CD4-positive, CD25-positive, alpha-beta regulatory T cell (primary cell): ENCODE measurements at regions not wholly inside any gene's neighbourhood (a gene's known extent, or its start where the extent isn't known, plus 50 kb on each side); places are given as distances from the start of the nearest gene placed in this dataset.
A peak's percentile ranks its signal among the peaks of the same experiment; 100 is the strongest.

Experiments used
- ATAC-seq, 2 donors: fragments of 150-1000 bp; cut with Tn5 transposase; one replicate each; pipeline ENCODE4 v1.10.0; 2021; ENCODE audit warnings: low read depth in 2 of 2, moderate number of reproducible peaks in 2 of 2, moderate library complexity in 1 of 2
- DNase-seq, 3 donors: peaks; one replicate each; pipeline versions ENCODE4 v3.0.0 to v3.0.0-alpha.2; 2012 to 2022; ENCODE audit warnings: mixed read lengths in 1 of 3
- H3K27ac ChIP-seq: one replicate; pipeline ENCODE4 v1.7.0; 2013; ENCODE audit warnings: mild to moderate bottlenecking, low read length; ENCODE audit not compliant: insufficient read depth, poor library complexity, severe bottlenecking
- H3K27me3 ChIP-seq: one replicate; pipeline ENCODE4 v1.7.0; 2013; ENCODE audit warnings: low read length; ENCODE audit not compliant: control insufficient read depth, insufficient read depth
- H3K36me3 ChIP-seq: one replicate; pipeline ENCODE4 v1.7.0; 2013; ENCODE audit warnings: mild to moderate bottlenecking, low read length, moderate library complexity; ENCODE audit not compliant: control insufficient read depth, insufficient read depth
- H3K4me1 ChIP-seq: 2 replicates; pipeline ENCODE4 v1.7.0; 2013; ENCODE audit warnings: mild to moderate bottlenecking, low read length; ENCODE audit not compliant: insufficient read depth, control insufficient read depth, poor library complexity, severe bottlenecking
- H3K4me3 ChIP-seq: one replicate; pipeline ENCODE4 v1.7.0; 2013; ENCODE audit warnings: low read depth, mild to moderate bottlenecking, low read length, moderate library complexity
- H3K9me3 ChIP-seq, 2 experiments: 1 replicate in 1 of 2; 2 replicates in 1 of 2; pipeline ENCODE4 v1.7.0; 2013; ENCODE audit warnings: low read length in 2 of 2, mild to moderate bottlenecking in 1 of 2, moderate library complexity in 1 of 2; ENCODE audit not compliant: control insufficient read depth in 2 of 2
- H3K27ac Mint-ChIP-seq, 3 donors: one replicate each; pipeline ENCODE4 v1.8.0; 2020 to 2022; ENCODE audit warnings: mild to moderate bottlenecking in 3 of 3, mixed read lengths in 3 of 3, moderate library complexity in 2 of 3
- H3K27me3 Mint-ChIP-seq: one replicate; pipeline ENCODE4 v1.8.0; 2022; ENCODE audit warnings: mild to moderate bottlenecking, mixed read lengths
- H3K36me3 Mint-ChIP-seq: one replicate; pipeline ENCODE4 v1.8.0; 2020; ENCODE audit warnings: mixed read lengths
- H3K4me1 Mint-ChIP-seq, 4 donors: one replicate each; pipeline ENCODE4 v1.8.0; 2020 to 2022; ENCODE audit warnings: mixed read lengths in 4 of 4, mild to moderate bottlenecking in 1 of 4
- H3K4me3 Mint-ChIP-seq, 4 donors: one replicate each; pipeline ENCODE4 v1.8.0; 2020 to 2022; ENCODE audit warnings: mild to moderate bottlenecking in 4 of 4, mixed read lengths in 4 of 4, moderate library complexity in 3 of 4
- H3K9me3 Mint-ChIP-seq, 7 donors: one replicate each; pipeline ENCODE4 v1.8.0; 2020 to 2022; ENCODE audit warnings: mixed read lengths in 7 of 7, mild to moderate bottlenecking in 3 of 7, moderate library complexity in 2 of 7

GRCh38 chr7:96503597-96503996, 181.7 kb upstream of the SLC25A13 start:
- H3K36me3 ChIP-seq: no peaks in the 10 kb centered on the region
- no peaks in the 10 kb centered on the region for H3K9me3 ChIP-seq
- no peaks in the 10 kb centered on the region for H3K4me1 Mint-ChIP-seq
- H3K36me3 Mint-ChIP-seq: no peaks in the 10 kb centered on the region
- H3K27ac ChIP-seq: no peak overlapping the region
- no peaks in the 10 kb centered on the region for H3K9me3 Mint-ChIP-seq
- no peak overlapping the region for H3K4me3 ChIP-seq
- no peaks in the 10 kb centered on the region for H3K4me1 ChIP-seq
- ATAC-seq: no peak
- peaks cover 15% of the 10 kb centered on the region for H3K27me3 Mint-ChIP-seq
- H3K4me3 Mint-ChIP-seq: no peak overlapping the region
- no peak for DNase-seq
- no peaks in the 10 kb centered on the region for H3K27me3 ChIP-seq
- H3K27ac Mint-ChIP-seq: no peak overlapping the region

DNA sequence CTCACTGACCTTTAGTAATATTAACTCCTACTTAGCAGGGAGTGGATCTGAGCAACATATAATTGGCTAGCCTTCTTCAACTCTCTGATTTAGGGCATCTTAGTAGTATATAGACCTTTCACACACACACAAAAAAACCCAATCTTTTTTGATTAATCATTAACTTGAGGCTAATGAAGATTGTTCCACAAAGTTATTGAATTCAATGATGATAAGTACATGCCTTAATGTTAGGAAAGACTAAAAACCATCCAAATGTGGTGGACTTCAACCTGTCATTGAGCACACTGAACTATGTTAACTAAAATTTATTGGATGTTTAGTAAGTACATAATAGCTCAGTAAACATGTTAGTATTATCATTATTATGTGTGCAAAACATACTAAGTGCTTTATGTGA, 179.4 kb upstream of the SLC25A13 start:
- no peak overlapping the region for H3K4me3 Mint-ChIP-seq
- Histone ChIP-seq H3K4me3 (no peak overlapping the region), H3K27ac (no peak overlapping the region), H3K4me1 (no peaks in the 10 kb centered on the region), H3K27me3 (no peaks in the 10 kb centered on the region), H3K9me3 (no peaks in the 10 kb centered on the region), H3K36me3 (no peaks in the 10 kb centered on the region)
- no peak overlapping the region for H3K27ac Mint-ChIP-seq
- ATAC-seq: no peak
- no peaks in the 10 kb centered on the region for H3K36me3 Mint-ChIP-seq
- H3K9me3 Mint-ChIP-seq: no peaks in the 10 kb centered on the region
- DNase-seq: no peak
- H3K27me3 Mint-ChIP-seq: peaks cover 12% of the 10 kb centered on the region
- no peaks in the 10 kb centered on the region for H3K4me1 Mint-ChIP-seq

DNA sequence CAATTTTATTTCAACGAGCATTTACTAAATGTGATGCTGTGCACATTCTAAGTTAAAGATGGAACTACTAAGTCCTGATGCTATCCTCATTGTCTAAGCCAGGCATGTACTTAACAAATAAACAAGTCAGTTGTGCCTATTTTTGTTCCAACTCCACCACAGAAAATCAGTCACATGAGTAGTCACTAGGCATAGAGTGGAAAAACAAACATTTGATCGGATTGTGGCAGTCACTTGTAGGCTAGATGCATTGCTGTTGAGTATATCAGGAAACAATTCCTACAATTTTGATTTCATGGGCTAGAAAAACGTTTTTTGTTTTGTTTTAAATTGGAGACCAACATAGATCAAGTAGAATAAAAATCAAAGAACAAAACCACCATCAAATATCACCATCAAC, 177.6 kb upstream of the SLC25A13 start:
- H3K9me3 Mint-ChIP-seq: no peaks in the 10 kb centered on the region
- H3K36me3 ChIP-seq: no peaks in the 10 kb centered on the region
- H3K4me3 ChIP-seq: no peak overlapping the region
- H3K27ac Mint-ChIP-seq: no peak overlapping the region
- H3K27me3 ChIP-seq: no peaks in the 10 kb centered on the region
- H3K4me1 ChIP-seq: no peaks in the 10 kb centered on the region
- no peak overlapping the region for H3K27ac ChIP-seq
- no peak for DNase-seq
- no peak for ATAC-seq
- H3K36me3 Mint-ChIP-seq: no peaks in the 10 kb centered on the region
- no peak overlapping the region for H3K4me3 Mint-ChIP-seq
- peaks cover 3 to 12% (median 4%) of the 10 kb centered on the region in 4 donors for H3K4me1 Mint-ChIP-seq
- H3K27me3 Mint-ChIP-seq: peaks cover 11% of the 10 kb centered on the region
- H3K9me3 ChIP-seq: no peaks in the 10 kb centered on the region

GRCh38 chr7:96497567-96497966, 175.7 kb upstream of the SLC25A13 start:
- no peak for DNase-seq
- Histone ChIP-seq H3K27me3 (no peaks in the 10 kb centered on the region), H3K9me3 (no peaks in the 10 kb centered on the region), H3K36me3 (no peaks in the 10 kb centered on the region), H3K4me1 (no peaks in the 10 kb centered on the region), H3K4me3 (no peak overlapping the region), H3K27ac (no peak overlapping the region)
- no peaks in the 10 kb centered on the region for H3K9me3 Mint-ChIP-seq
- H3K36me3 Mint-ChIP-seq: no peaks in the 10 kb centered on the region
- H3K4me1 Mint-ChIP-seq: peaks cover 3 to 16% (median 4%) of the 10 kb centered on the region in 4 donors
- no peak for ATAC-seq
- H3K27me3 Mint-ChIP-seq: peaks cover 5% of the 10 kb centered on the region
- H3K4me3 Mint-ChIP-seq: no peak overlapping the region
- no peak overlapping the region for H3K27ac Mint-ChIP-seq

DNA sequence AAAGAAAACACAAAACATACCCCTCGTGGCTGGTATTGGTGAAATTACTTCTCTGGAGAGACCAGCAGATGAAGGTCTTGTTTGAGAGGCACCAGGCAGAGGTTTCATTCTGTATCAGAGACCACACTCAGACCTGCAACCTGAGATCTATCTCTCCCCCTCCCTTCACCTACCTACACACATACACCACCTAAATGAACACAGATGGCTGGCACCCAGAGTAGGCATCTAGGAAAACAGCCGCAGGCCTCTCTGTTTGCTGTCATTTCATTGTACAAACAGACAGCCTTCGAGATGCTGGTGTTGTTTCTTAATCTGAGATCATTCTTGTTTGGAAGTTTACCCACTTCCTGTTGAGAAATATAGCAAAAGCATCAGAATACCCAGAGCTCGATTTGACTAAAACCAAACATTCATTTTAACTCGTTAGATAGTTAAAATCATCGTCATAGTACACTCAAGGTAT, 173.9 kb upstream of the SLC25A13 start:
- no peaks in the 10 kb centered on the region for H3K36me3 Mint-ChIP-seq
- Histone ChIP-seq H3K9me3 (no peaks in the 10 kb centered on the region), H3K36me3 (no peaks in the 10 kb centered on the region), H3K4me3 (peak overlapping the region; percentile 49), H3K4me1 (no peaks in the 10 kb centered on the region), H3K27ac (no peak overlapping the region), H3K27me3 (no peaks in the 10 kb centered on the region)
- ATAC-seq (no peak), DNase-seq (peak in 1 of 3 donors; percentile 20)
- H3K9me3 Mint-ChIP-seq: no peaks in the 10 kb centered on the region
- H3K27ac Mint-ChIP-seq: peak overlapping the region; percentile 38 to 78 (median 67)
- peaks cover 6% of the 10 kb centered on the region for H3K27me3 Mint-ChIP-seq
- peak overlapping the region in 3 of 4 donors; percentile 17 to 74 (median 40) for H3K4me3 Mint-ChIP-seq
- peaks cover 3 to 16% (median 5%) of the 10 kb centered on the region in 4 donors for H3K4me1 Mint-ChIP-seq

- no peak for DNase-seq
- peaks cover 12% of the 10 kb centered on the region for H3K27me3 Mint-ChIP-seq
- no peak for ATAC-seq
- Histone ChIP-seq H3K4me3 (no peak overlapping the region), H3K4me1 (no peaks in the 10 kb centered on the region), H3K9me3 (no peaks in the 10 kb centered on the region), H3K27me3 (no peaks in the 10 kb centered on the region), H3K27ac (no peak overlapping the region), H3K36me3 (no peaks in the 10 kb centered on the region)
- H3K36me3 Mint-ChIP-seq: no peaks in the 10 kb centered on the region
- H3K4me3 Mint-ChIP-seq: no peak overlapping the region
- no peak overlapping the region for H3K27ac Mint-ChIP-seq
- peaks cover 0 to 2% (median 0%) of the 10 kb centered on the region in 4 donors for H3K4me1 Mint-ChIP-seq
- H3K9me3 Mint-ChIP-seq: peaks cover 0 to 2% (median 0%) of the 10 kb centered on the region in 7 donors
Observed at GRCh38 chr7:96486681-96487080, 164.8 kb upstream of the SLC25A13 start.

- DNase-seq (no peak), ATAC-seq (no peak)
- no peak overlapping the region for H3K27ac Mint-ChIP-seq
- no peak overlapping the region for H3K4me3 Mint-ChIP-seq
- H3K4me1 Mint-ChIP-seq: no peaks in the 10 kb centered on the region
- no peaks in the 10 kb centered on the region for H3K36me3 ChIP-seq
- H3K36me3 Mint-ChIP-seq: no peaks in the 10 kb centered on the region
- peaks cover 6% of the 10 kb centered on the region for H3K27me3 Mint-ChIP-seq
- no peaks in the 10 kb centered on the region for H3K27me3 ChIP-seq
- no peaks in the 10 kb centered on the region for H3K4me1 ChIP-seq
- peaks cover 0 to 2% (median 0%) of the 10 kb centered on the region in 7 donors for H3K9me3 Mint-ChIP-seq
- H3K27ac ChIP-seq: no peak overlapping the region
- no peak overlapping the region for H3K4me3 ChIP-seq
- H3K9me3 ChIP-seq: no peaks in the 10 kb centered on the region
Observed at GRCh38 chr7:96484845-96485244, 162.9 kb upstream of the SLC25A13 start.

GRCh38 chr7:96484091-96484490, 162.2 kb upstream of the SLC25A13 start:
- Mint-ChIP-seq H3K36me3 (no peaks in the 10 kb centered on the region), H3K9me3 (peaks cover 0 to 2% (median 0%) of the 10 kb centered on the region in 7 donors), H3K27ac (peak overlapping the region in 1 of 3 donors; percentile 49), H3K4me1 (peaks cover 3 to 5% (median 3%) of the 10 kb centered on the region in 4 donors), H3K4me3 (no peak overlapping the region), H3K27me3 (peaks cover 6% of the 10 kb centered on the region)
- H3K9me3 ChIP-seq: no peaks in the 10 kb centered on the region
- H3K36me3 ChIP-seq: no peaks in the 10 kb centered on the region
- H3K4me3 ChIP-seq: no peak overlapping the region
- DNase-seq: no peak
- peaks cover 5% of the 10 kb centered on the region for H3K4me1 ChIP-seq
- no peaks in the 10 kb centered on the region for H3K27me3 ChIP-seq
- H3K27ac ChIP-seq: no peak overlapping the region
- no peak for ATAC-seq
